Retinal pigment epithelial cell (primary cell): ENCODE measurements at regions not wholly inside any gene's neighbourhood (a gene's known extent, or its start where the extent isn't known, plus 50 kb on each side); places are given as distances from the start of the nearest gene placed in this dataset.

Experiments
- DNase-seq: peaks from one replicate; pipeline ENCODE4 v3.0.0-alpha.2; 2010; ENCODE audit warnings: low read depth
- H3K4me3 ChIP-seq: 2 replicates; pipeline ENCODE4 v1.5.1; 2011; ENCODE audit warnings: mild to moderate bottlenecking, low read length, control low read depth, moderate library complexity
- CTCF ChIP-seq: conservative IDR thresholded peaks from 2 replicates; pipeline ENCODE4 v1.5.1; 2011; ENCODE audit warnings: low read depth, low read length, control low read depth, inconsistent platforms

- no peak overlapping the region for H3K4me3 ChIP-seq
- no peak for TF ChIP-seq CTCF
- DNase-seq = no peak
These were observed 50.0 kb upstream of the DUSP10 start for GRCh38 chr1:221791846-221792245.
